Pancreas (tissue), 10 donors: ENCODE measurements at regions not wholly inside any gene's neighbourhood (a gene's known extent, or its start where the extent isn't known, plus 50 kb on each side); places are given as distances from the start of the nearest gene placed in this dataset.

Experiments
- ATAC-seq, 4 donors: fragments of 200-7000 bp; cut with Tn5 transposase; one replicate each; pipeline versions ENCODE4 v1.8.0 to v1.9.1; 2020; ENCODE audit warnings: mild to moderate bottlenecking in 4 of 4, moderate library complexity in 4 of 4
- DNase-seq, 6 donors: peaks; one replicate each; pipeline ENCODE4 v3.0.0-alpha.2; 2020
- FAIRE-seq: peaks from 2 replicates; lab custom pipeline; 2012; peaks lifted over from hg19 to GRCh38; lab: Jason Lieb, UNC
- H3K27ac ChIP-seq, 4 donors: fragments of 200-600 bp; sonication (generic); 1 replicate in 3 of 4; 2 replicates in 1 of 4; pipeline versions ENCODE4 v1.5.0 to v1.8.0; 2020
- H3K27me3 ChIP-seq, 4 donors: fragments of 200-600 bp; one replicate each; pipeline ENCODE4 v1.8.0; 2021
- H3K36me3 ChIP-seq, 3 donors: fragments of 200-600 bp; sonication (generic) in 1 of 3; one replicate each; pipeline versions ENCODE4 v1.5.0 to v1.8.0; 2020 to 2021
- H3K4me1 ChIP-seq, 3 donors: fragments of 200-600 bp; one replicate each; pipeline ENCODE4 v1.8.0; 2021
- H3K4me3 ChIP-seq, 4 donors: fragments of 200-600 bp; sonication (generic) in 2 of 4; one replicate each; pipeline versions ENCODE4 v1.5.0 to v1.8.0; 2020 to 2021
- H3K9me3 ChIP-seq, 4 donors: fragments of 200-600 bp; one replicate each; pipeline ENCODE4 v1.8.0; 2021
- CTCF ChIP-seq, 4 donors: fragments of 200-600 bp; sonication (generic) in 3 of 4; IDR thresholded peaks; one replicate each; pipeline versions ENCODE4 v1.5.0 to v1.8.0; 2021; ENCODE audit warnings: antibody characterized with exemption in 4 of 4
- WGBS, 2 donors: extraction: QIAGEN DNeasy Blood & Tissue Kit; methylation state at CpG; one replicate each; pipeline ENCODE4 v1.1.7; 2013; 5-methylcytosine and 5-hydroxymethylcytosine counted together
- intact Hi-C, 3 donors: fragments of 100-400 bp; cut with DNase I; formaldehyde crosslinking; loops; one replicate each; pipeline versions ENCODE4 v1.11.1 to v1.14.2; 2022
- donor health status: healthy with polysubstance abuse.
- donor health status: DM: no; HTN: no; CAD: no; lungs with moderate emphysema.
- donor health status: DM: no; HTN: no; CAD: no.
- donor health status: control.
- donor health status: control.
- donor health status: Bipolar disorder and iron deficiency.
- donor health status: DM: yes; HTN: yes; CAD: no.
- donor health status: DM: no; HTN: no; CAD: no.
- donor health status: DM: no; HTN: no; CAD: no.
- donor health status: DM: yes; HTN: yes; CAD: no.

GRCh38 chr10:42941295-42941644, 135.6 kb upstream of the RET start:
- 17 to 26% methylated on average over 14 of the region's 14 CpGs for WGBS, 2 donors
- no peaks in the 10 kb centered on the region for H3K9me3 ChIP-seq
- FAIRE-seq = no peak
- H3K27me3 ChIP-seq = no peaks in the 10 kb centered on the region
- ATAC-seq = peak; percentile 20 to 89 (median 59)
- no peak for TF ChIP-seq CTCF (IDR thresholded peaks at IDR 0.05)
- intact Hi-C loops = no loop called here
- no peak overlapping the region for H3K27ac ChIP-seq
- no peaks in the 10 kb centered on the region for H3K36me3 ChIP-seq
- DNase-seq = peak in 2 of 6 donors; percentile 44 to 58
- H3K4me3 ChIP-seq = no peak overlapping the region
- H3K4me1 ChIP-seq = peaks cover 0 to 4% (median 0%) of the 10 kb centered on the region in 3 donors

GRCh38 chr10:42941790-42942189, 135.1 kb upstream of the RET start:
- Histone ChIP-seq H3K27me3 (no peaks in the 10 kb centered on the region), H3K36me3 (no peaks in the 10 kb centered on the region), H3K4me3 (no peak overlapping the region), H3K9me3 (no peaks in the 10 kb centered on the region), H3K27ac (no peak overlapping the region), H3K4me1 (peaks cover 0 to 4% (median 0%) of the 10 kb centered on the region in 3 donors)
- DNase-seq = peak in 2 of 6 donors; percentile 9 to 32
- TF ChIP-seq CTCF (IDR thresholded peaks at IDR 0.05) = no peak
- WGBS, 2 donors = 73 to 86% methylated on average over 5 of the region's 5 CpGs
- intact Hi-C loops = no loop called here
- no peak for FAIRE-seq
- no peak for ATAC-seq

GRCh38 chr10:42942279-42942950, 134.5 kb upstream of the RET start:
- Histone ChIP-seq H3K36me3 (no peaks in the 10 kb centered on the region), H3K9me3 (no peaks in the 10 kb centered on the region), H3K4me1 (peaks cover 0 to 4% (median 0%) of the 10 kb centered on the region in 3 donors), H3K27ac (no peak overlapping the region), H3K27me3 (peaks cover 0 to 2% (median 0%) of the 10 kb centered on the region in 4 donors), H3K4me3 (no peak overlapping the region)
- intact Hi-C loops = no loop called here
- ATAC-seq = no peak
- peak in 2 of 6 donors; percentile 32 to 36 for DNase-seq
- 83 to 87% methylated on average over 7 of the region's 7 CpGs for WGBS, 2 donors
- no peak for FAIRE-seq
- TF ChIP-seq CTCF (IDR thresholded peaks at IDR 0.05) = no peak

GRCh38 chr10:42943025-42943818, 133.6 kb upstream of the RET start:
- 86 to 93% methylated on average over 9 of the region's 9 CpGs for WGBS, 2 donors
- no peak for TF ChIP-seq CTCF (IDR thresholded peaks at IDR 0.05)
- Histone ChIP-seq H3K27ac (no peak overlapping the region), H3K4me1 (peaks cover 0 to 4% (median 0%) of the 10 kb centered on the region in 3 donors), H3K9me3 (no peaks in the 10 kb centered on the region), H3K27me3 (peaks cover 0 to 3% (median 0%) of the 10 kb centered on the region in 4 donors), H3K4me3 (no peak overlapping the region), H3K36me3 (no peaks in the 10 kb centered on the region)
- FAIRE-seq = no peak
- DNase-seq = peak in 1 of 6 donors; percentile 32
- intact Hi-C loops = no loop called here
- ATAC-seq = no peak
